ENCODE measurements at regions not wholly inside any gene's neighbourhood (a gene's known extent, or its start where the extent isn't known, plus 50 kb on each side); places are given as distances from the start of the nearest gene placed in this dataset.
"Not testable (repeated sequence)": the region's sequence is repeated elsewhere in the genome, so short reads cannot be mapped to it uniquely, and the experiment has no call there.

- no peak for DNase-seq
Observed at GRCh38 chr9:102941868-102942267, 53.3 kb upstream of the CYLC2 start.

- DNase-seq: no peak
Observed at GRCh38 chr9:102922526-102922925, 72.6 kb upstream of the CYLC2 start.

GRCh38 chr9:102911185-102911584 lies 83.9 kb upstream of the CYLC2 start:
- no peak for DNase-seq

GRCh38 chr9:102905795-102906194 lies 89.3 kb upstream of the CYLC2 start:
- not testable (repeated sequence) for DNase-seq

GRCh38 chr9:102892025-102892424 lies 103.1 kb upstream of the CYLC2 start:
- DNase-seq: no peak

GRCh38 chr9:102888747-102889146 lies 106.4 kb upstream of the CYLC2 start:
- DNase-seq: peak in 1 of 5 experiments; percentile 0

GRCh38 chr9:102875687-102876086 lies 119.4 kb upstream of the CYLC2 start:
- no peak for DNase-seq

- DNase-seq: no peak
Observed at GRCh38 chr9:102867488-102867887, 127.6 kb upstream of the CYLC2 start.

- no peak for DNase-seq
Observed at GRCh38 chr9:102862478-102862877, 132.7 kb upstream of the CYLC2 start.

- no peak for DNase-seq
Observed at GRCh38 chr9:102855641-102856040, 139.5 kb upstream of the CYLC2 start.

- DNase-seq: no peak
Observed at GRCh38 chr9:102845827-102846371, 149.2 kb upstream of the CYLC2 start.

- no peak for DNase-seq
Observed at GRCh38 chr9:102844716-102845115, 150.4 kb upstream of the CYLC2 start.

GRCh38 chr9:102842423-102842822 lies 152.7 kb upstream of the CYLC2 start:
- DNase-seq: no peak

- no peak for DNase-seq
Observed at GRCh38 chr9:102841376-102841775, 153.8 kb upstream of the CYLC2 start.

- DNase-seq: no peak
Observed at GRCh38 chr9:102840335-102840734, 154.8 kb upstream of the CYLC2 start.

GRCh38 chr9:102832814-102833213 lies 162.3 kb upstream of the CYLC2 start:
- no peak for DNase-seq

GRCh38 chr9:102796244-102796643 lies 198.9 kb upstream of the CYLC2 start:
- DNase-seq: no peak

GRCh38 chr9:102795532-102795931 lies 199.6 kb upstream of the CYLC2 start:
- DNase-seq: no peak

- DNase-seq: no peak
Observed at GRCh38 chr9:102779356-102779755, 215.8 kb upstream of the CYLC2 start.

- DNase-seq: no peak
Observed at GRCh38 chr9:102778746-102779145, 216.4 kb upstream of the CYLC2 start.

GRCh38 chr9:102770704-102771103 lies 224.4 kb upstream of the CYLC2 start:
- no peak for DNase-seq

- DNase-seq: no peak
Observed at GRCh38 chr9:102769307-102769706, 225.8 kb upstream of the CYLC2 start.

GRCh38 chr9:102768002-102768401 lies 227.1 kb upstream of the CYLC2 start:
- no peak for DNase-seq

- DNase-seq: no peak
Observed at GRCh38 chr9:102767076-102767475, 228.1 kb upstream of the CYLC2 start.

GRCh38 chr9:102740578-102740977 lies 254.6 kb upstream of the CYLC2 start:
- no peak for DNase-seq

- no peak for DNase-seq
Observed at GRCh38 chr9:102728946-102729345, 266.2 kb upstream of the CYLC2 start.
